ENCODE measurements at regions not wholly inside any gene's neighbourhood (a gene's known extent, or its start where the extent isn't known, plus 50 kb on each side); places are given as distances from the start of the nearest gene placed in this dataset.
"Not testable (repeated sequence)": the region's sequence is repeated elsewhere in the genome, so short reads cannot be mapped to it uniquely, and the experiment has no call there.

DNA sequence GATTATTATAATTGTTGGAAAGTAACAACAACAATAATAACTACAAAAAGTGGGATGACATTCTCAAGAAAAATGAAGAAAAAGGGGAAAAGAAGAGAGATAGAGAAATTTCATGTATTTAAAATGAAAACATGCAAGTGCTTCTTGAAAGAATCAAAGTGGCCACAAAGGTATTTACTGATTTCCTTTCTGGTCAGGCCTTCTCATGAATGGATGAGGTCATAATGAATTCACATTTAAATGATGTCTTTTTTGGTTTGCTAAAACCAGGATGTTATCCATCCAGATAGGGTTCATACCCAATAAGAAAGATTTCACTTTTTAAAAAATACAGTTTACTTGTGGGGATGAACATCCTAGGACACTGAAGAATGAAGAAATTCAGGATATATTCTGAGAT, 446.4 kb upstream of the PTGER4 start:
- Histone ChIP-seq H3K36me3 (ENCODE audit: control insufficient read depth, low read depth, low read length) (no peaks in the 10 kb centered on the region), H3K4me3 (ENCODE audit: low read length) (no peak overlapping the region), H3K9ac (ENCODE audit: low read length) (no peak overlapping the region), H3K4me1 (ENCODE audit: control insufficient read depth, low read depth, low read length) (no peaks in the 10 kb centered on the region), H3K27me3 (ENCODE audit: control insufficient read depth, insufficient read depth, low read length) (no peaks in the 10 kb centered on the region), H3K27ac (ENCODE audit: low read length) (no peak overlapping the region), H3K9me3 (ENCODE audit: control insufficient read depth, low read depth, low read length) (no peaks in the 10 kb centered on the region)

DNA sequence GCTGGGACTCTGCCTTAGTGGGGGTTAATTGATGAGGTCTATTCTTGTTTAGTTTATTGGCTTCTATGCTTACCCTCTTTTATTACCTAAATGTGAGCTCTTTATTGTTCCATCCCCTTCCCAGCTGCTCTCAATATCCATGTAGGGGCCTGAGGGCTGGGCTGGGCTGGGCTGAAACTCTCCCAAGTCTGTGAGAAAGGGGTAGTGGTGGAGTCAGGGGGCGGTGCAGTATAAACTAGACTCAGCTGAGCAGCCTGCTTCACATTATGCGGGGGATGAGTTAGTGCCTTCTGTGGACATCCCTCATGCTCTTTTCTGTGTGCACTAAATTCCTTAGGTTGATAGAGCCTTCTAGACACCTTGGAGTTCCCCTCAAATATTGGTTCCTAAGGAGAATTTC, 451.8 kb upstream of the PTGER4 start:
- Histone ChIP-seq H3K27me3 (ENCODE audit: control insufficient read depth, insufficient read depth, low read length) (no peaks in the 10 kb centered on the region), H3K4me3 (ENCODE audit: low read length) (no peak overlapping the region)

DNA sequence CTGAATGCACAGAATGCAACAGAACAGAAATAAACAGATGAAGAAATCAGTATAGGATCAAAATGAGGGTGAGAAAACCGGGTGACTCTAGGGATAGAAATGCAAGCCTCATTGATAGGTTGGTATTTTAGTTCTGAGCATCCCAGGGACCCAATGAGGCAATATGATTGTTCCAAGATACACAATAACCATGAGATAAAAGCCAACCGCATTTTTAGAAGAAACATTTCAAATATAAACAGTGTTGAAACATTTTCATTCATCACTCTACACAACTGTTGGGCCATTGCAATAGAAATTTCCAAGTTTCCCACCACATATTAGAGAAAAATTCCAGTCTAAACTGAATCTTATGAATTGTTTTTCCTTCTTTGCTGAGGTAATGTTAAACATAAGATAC, 452.3 kb upstream of the PTGER4 start:
- Histone ChIP-seq H3K4me1 (ENCODE audit: control insufficient read depth, low read depth, low read length) (peaks cover 7% of the 10 kb centered on the region), H3K9ac (ENCODE audit: low read length) (no peak overlapping the region), H3K36me3 (ENCODE audit: control insufficient read depth, low read depth, low read length) (no peaks in the 10 kb centered on the region), H3K27ac (ENCODE audit: low read length) (no peak overlapping the region), H3K27me3 (ENCODE audit: control insufficient read depth, insufficient read depth, low read length) (no peaks in the 10 kb centered on the region), H3K4me3 (ENCODE audit: low read length) (no peak overlapping the region), H3K9me3 (ENCODE audit: control insufficient read depth, low read depth, low read length) (no peaks in the 10 kb centered on the region)

More for the DNA sequence above, 451.8 kb upstream of the PTGER4 start:
- H3K9ac ChIP-seq (ENCODE audit: low read length), result no peak overlapping the region
- peaks cover 7% of the 10 kb centered on the region for H3K4me1 ChIP-seq (ENCODE audit: control insufficient read depth, low read depth, low read length)
- H3K9me3 ChIP-seq (ENCODE audit: control insufficient read depth, low read depth, low read length), result no peaks in the 10 kb centered on the region
- H3K36me3 ChIP-seq (ENCODE audit: control insufficient read depth, low read depth, low read length), result no peaks in the 10 kb centered on the region
- no peak overlapping the region for H3K27ac ChIP-seq (ENCODE audit: low read length)

DNA sequence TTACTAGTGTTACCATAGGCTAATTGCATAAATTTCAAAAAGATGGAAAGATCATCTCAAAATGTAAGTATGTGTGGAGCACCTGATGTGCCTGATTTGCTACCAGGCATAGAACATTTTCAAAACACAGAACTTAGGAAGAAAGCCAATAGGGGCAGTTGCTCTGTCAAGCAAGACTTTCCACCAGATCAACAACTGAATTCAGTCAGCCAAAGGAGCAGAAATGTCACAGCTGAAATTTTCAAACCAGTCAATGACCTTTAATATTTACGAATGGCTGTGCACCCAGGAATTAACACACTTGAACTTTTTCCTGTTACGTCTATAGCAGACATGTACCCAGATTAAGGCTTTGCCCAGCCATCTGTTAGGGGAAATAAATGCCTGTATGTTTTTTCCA, 452.8 kb upstream of the PTGER4 start:
- no peaks in the 10 kb centered on the region for H3K36me3 ChIP-seq (ENCODE audit: control insufficient read depth, low read depth, low read length)
- H3K4me3 ChIP-seq (ENCODE audit: low read length), result no peak overlapping the region
- H3K27me3 ChIP-seq (ENCODE audit: control insufficient read depth, insufficient read depth, low read length), result no peaks in the 10 kb centered on the region
- H3K9me3 ChIP-seq (ENCODE audit: control insufficient read depth, low read depth, low read length), result no peaks in the 10 kb centered on the region
- no peak overlapping the region for H3K27ac ChIP-seq (ENCODE audit: low read length)
- H3K9ac ChIP-seq (ENCODE audit: low read length), result no peak overlapping the region
- peaks cover 7% of the 10 kb centered on the region for H3K4me1 ChIP-seq (ENCODE audit: control insufficient read depth, low read depth, low read length)

DNA sequence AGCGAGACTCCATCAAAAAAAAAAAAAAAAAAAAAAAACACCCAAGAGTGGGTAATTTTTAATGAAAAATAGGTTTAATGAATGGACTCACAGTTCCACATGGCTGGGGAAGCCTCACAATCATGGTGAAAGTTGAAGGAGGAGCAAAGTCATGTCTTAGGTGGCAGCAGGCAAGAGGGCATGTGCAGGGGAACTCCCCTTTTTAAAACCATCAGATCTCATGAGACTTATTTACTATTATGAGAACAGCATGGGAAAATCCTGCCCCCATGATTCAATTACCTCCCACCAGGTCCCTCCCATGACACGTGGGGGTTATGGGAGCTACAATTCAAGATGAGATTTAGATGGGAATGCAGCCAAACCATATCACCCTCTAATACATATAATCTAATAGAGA, 454.6 kb upstream of the PTGER4 start:
- not testable (repeated sequence) for H3K27me3 ChIP-seq (ENCODE audit: control insufficient read depth, insufficient read depth, low read length); H3K9ac ChIP-seq (ENCODE audit: low read length); H3K27ac ChIP-seq (ENCODE audit: low read length); H3K4me3 ChIP-seq (ENCODE audit: low read length); H3K36me3 ChIP-seq (ENCODE audit: control insufficient read depth, low read depth, low read length); H3K9me3 ChIP-seq (ENCODE audit: control insufficient read depth, low read depth, low read length); H3K4me1 ChIP-seq (ENCODE audit: control insufficient read depth, low read depth, low read length)

DNA sequence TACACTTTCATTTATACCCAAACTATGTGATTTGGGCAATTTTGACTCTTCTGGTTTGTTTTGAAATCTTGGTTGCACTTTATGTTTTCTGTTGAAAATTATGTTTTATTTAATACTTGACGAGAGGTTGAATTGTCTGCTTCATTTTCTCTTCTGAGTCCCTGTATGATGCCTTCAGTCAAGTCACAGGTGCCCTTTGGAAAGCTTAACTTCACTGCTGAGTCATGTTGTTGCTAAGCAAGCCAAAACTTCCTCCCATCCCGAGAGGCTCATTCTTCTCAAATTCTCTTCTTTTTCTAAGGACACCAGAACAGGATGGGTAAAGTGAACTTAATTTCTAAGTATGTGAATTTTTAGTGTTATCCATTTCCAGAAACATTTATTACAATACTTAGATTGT, 455.3 kb upstream of the PTGER4 start:
- Histone ChIP-seq H3K27me3 (ENCODE audit: control insufficient read depth, insufficient read depth, low read length) (no peaks in the 10 kb centered on the region), H3K27ac (ENCODE audit: low read length) (no peak overlapping the region), H3K9me3 (ENCODE audit: control insufficient read depth, low read depth, low read length) (no peaks in the 10 kb centered on the region), H3K36me3 (ENCODE audit: control insufficient read depth, low read depth, low read length) (no peaks in the 10 kb centered on the region), H3K9ac (ENCODE audit: low read length) (no peak overlapping the region), H3K4me1 (ENCODE audit: control insufficient read depth, low read depth, low read length) (peaks cover 7% of the 10 kb centered on the region), H3K4me3 (ENCODE audit: low read length) (no peak overlapping the region)

DNA sequence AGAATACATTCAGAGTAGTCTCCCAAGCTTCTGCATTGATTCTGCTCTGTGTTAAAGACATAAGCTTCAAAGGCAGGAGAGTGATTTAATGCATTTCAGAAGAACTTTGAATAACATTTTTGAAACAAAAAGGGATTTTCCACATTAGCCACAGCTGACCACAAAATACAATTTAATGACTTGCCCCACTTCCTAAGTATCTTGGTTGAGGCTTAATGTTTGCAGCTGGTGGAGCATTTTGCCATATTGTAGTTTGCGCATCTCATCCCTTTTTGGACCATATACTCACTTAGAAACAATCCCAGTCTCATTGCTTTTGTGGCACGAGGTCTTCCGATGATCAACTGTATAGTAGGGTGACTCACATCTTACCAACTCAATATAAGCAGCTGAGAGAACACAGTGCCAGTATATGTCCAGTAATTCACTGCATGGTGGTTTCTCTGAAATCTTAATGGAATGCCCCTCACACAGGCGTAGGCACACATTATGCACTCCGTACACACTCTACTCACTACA, 455.8 kb upstream of the PTGER4 start:
- H3K4me1 ChIP-seq (ENCODE audit: control insufficient read depth, low read depth, low read length), result peaks cover 7% of the 10 kb centered on the region

DNA sequence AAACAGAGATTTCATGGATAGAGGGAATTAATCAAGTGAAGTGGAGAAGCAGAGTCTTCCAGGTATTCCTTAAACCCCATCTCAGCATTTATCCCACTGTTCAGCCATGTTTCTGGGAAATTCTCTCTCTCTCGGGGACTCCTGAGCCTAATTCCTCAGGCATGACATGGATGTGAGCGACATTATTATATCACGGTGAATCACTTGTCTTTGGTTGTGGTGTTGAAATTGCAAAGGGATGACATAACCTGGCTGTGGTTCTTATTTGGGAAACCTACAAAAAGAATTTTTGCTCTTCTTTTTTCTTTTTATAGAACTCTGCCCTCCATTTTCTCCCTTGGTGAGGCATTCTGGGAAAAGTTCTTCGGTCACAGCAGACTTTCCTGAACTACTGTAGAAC, 457.9 kb upstream of the PTGER4 start:
- Histone ChIP-seq H3K27ac (ENCODE audit: low read length) (no peak overlapping the region), H3K4me1 (ENCODE audit: control insufficient read depth, low read depth, low read length) (peaks cover 7% of the 10 kb centered on the region), H3K9me3 (ENCODE audit: control insufficient read depth, low read depth, low read length) (no peaks in the 10 kb centered on the region)

More for the DNA sequence above, 455.8 kb upstream of the PTGER4 start:
- Histone ChIP-seq H3K4me3 (ENCODE audit: low read length) (no peak overlapping the region), H3K36me3 (ENCODE audit: control insufficient read depth, low read depth, low read length) (no peaks in the 10 kb centered on the region), H3K27me3 (ENCODE audit: control insufficient read depth, insufficient read depth, low read length) (no peaks in the 10 kb centered on the region), H3K9ac (ENCODE audit: low read length) (no peak overlapping the region), H3K9me3 (ENCODE audit: control insufficient read depth, low read depth, low read length) (no peaks in the 10 kb centered on the region), H3K27ac (ENCODE audit: low read length) (no peak overlapping the region)

DNA sequence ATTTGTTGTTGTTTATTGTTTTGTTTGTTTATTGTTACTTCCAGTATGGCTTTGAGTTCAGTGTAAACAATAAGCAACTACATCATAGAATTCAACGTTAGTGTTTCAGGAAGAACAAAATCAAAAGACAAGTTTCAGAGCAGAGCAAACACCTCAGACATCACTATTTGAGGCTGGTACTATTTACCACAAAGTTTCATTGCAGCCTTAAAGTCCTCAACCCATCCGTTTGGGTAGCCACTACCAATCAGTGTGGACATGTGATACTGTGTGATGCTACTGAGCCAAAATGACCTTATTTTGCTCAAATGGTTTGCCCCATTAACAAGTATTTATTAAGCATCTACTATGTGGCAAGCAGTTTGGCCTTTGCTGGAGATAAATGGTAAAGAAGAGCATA, 458.5 kb upstream of the PTGER4 start:
- Histone ChIP-seq H3K9me3 (ENCODE audit: control insufficient read depth, low read depth, low read length) (no peaks in the 10 kb centered on the region), H3K4me1 (ENCODE audit: control insufficient read depth, low read depth, low read length) (peaks cover 5% of the 10 kb centered on the region), H3K36me3 (ENCODE audit: control insufficient read depth, low read depth, low read length) (no peaks in the 10 kb centered on the region), H3K27ac (ENCODE audit: low read length) (no peak overlapping the region), H3K9ac (ENCODE audit: low read length) (no peak overlapping the region), H3K4me3 (ENCODE audit: low read length) (no peak overlapping the region), H3K27me3 (ENCODE audit: control insufficient read depth, insufficient read depth, low read length) (no peaks in the 10 kb centered on the region)

More for the DNA sequence above, 457.9 kb upstream of the PTGER4 start:
- H3K4me3 ChIP-seq (ENCODE audit: low read length), result no peak overlapping the region
- no peaks in the 10 kb centered on the region for H3K27me3 ChIP-seq (ENCODE audit: control insufficient read depth, insufficient read depth, low read length)
- H3K9ac ChIP-seq (ENCODE audit: low read length), result no peak overlapping the region
- no peaks in the 10 kb centered on the region for H3K36me3 ChIP-seq (ENCODE audit: control insufficient read depth, low read depth, low read length)

DNA sequence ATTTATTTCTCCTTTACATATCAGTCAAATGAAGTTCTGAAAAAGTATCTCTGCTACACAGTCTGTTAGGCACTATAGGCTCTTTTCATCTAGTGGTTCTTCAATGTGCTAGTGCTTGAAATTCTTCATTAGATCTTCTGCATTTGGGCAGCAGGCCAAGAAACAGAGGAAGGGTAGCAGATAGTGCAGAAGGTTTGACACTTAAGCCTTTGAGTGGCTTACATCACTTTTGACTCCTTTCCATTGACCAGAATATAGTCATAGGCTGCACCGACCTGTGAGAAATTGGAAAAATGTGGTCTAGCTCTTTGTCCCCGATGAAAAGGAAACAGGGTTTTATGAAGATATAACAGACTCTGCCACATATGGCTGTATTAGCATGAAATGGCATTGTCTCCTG, 459.5 kb upstream of the PTGER4 start:
- no peaks in the 10 kb centered on the region for H3K4me1 ChIP-seq (ENCODE audit: control insufficient read depth, low read depth, low read length)
- H3K27me3 ChIP-seq (ENCODE audit: control insufficient read depth, insufficient read depth, low read length), result no peaks in the 10 kb centered on the region
- no peaks in the 10 kb centered on the region for H3K9me3 ChIP-seq (ENCODE audit: control insufficient read depth, low read depth, low read length)
- H3K36me3 ChIP-seq (ENCODE audit: control insufficient read depth, low read depth, low read length), result no peaks in the 10 kb centered on the region
- H3K9ac ChIP-seq (ENCODE audit: low read length), result no peak overlapping the region
- H3K27ac ChIP-seq (ENCODE audit: low read length), result no peak overlapping the region
- no peak overlapping the region for H3K4me3 ChIP-seq (ENCODE audit: low read length)

DNA sequence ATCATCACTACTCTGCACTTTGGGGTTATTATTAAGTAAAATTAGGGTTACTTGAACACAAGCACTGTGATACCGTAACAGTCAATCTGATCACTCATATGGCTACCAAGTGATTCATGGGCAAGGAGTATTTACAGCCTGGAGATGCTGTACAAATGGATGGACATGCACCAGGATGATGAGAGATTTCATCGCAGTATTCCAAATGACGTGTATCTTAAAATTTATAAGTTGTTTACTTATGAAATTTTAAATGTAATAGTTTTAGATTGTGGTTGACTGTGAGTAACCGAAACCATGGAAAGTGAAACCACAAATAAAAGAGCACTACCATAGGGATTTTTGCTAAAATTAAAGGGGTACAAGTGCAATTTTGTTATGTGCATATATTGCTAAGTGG, 462.2 kb upstream of the PTGER4 start:
- H3K9me3 ChIP-seq (ENCODE audit: control insufficient read depth, low read depth, low read length), result no peaks in the 10 kb centered on the region
- no peaks in the 10 kb centered on the region for H3K36me3 ChIP-seq (ENCODE audit: control insufficient read depth, low read depth, low read length)
- no peaks in the 10 kb centered on the region for H3K27me3 ChIP-seq (ENCODE audit: control insufficient read depth, insufficient read depth, low read length)
- no peak overlapping the region for H3K9ac ChIP-seq (ENCODE audit: low read length)
- no peak overlapping the region for H3K4me3 ChIP-seq (ENCODE audit: low read length)
- no peaks in the 10 kb centered on the region for H3K4me1 ChIP-seq (ENCODE audit: control insufficient read depth, low read depth, low read length)
- H3K27ac ChIP-seq (ENCODE audit: low read length), result no peak overlapping the region

DNA sequence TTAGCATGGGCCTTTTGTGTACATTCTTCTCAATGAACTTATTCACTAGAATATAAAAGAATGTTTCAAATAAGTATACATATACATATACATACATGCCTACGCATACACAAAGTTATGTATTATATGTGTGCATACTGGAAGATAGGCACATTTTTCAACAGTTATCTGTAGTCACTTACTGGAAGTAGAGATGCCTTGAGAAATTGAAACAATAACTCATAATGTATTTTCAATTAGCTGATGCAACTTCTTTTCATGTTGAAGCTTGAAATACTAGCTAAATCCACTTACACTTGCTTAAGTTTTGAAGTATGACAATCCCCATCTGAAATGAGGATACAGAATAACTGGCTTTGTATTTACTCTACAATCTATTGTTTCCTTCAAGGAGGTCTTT, 469.0 kb upstream of the PTGER4 start:
- no peaks in the 10 kb centered on the region for H3K27me3 ChIP-seq (ENCODE audit: control insufficient read depth, insufficient read depth, low read length)
- H3K4me1 ChIP-seq (ENCODE audit: control insufficient read depth, low read depth, low read length), result no peaks in the 10 kb centered on the region
- H3K36me3 ChIP-seq (ENCODE audit: control insufficient read depth, low read depth, low read length), result no peaks in the 10 kb centered on the region
- H3K27ac ChIP-seq (ENCODE audit: low read length), result no peak overlapping the region
- H3K4me3 ChIP-seq (ENCODE audit: low read length), result no peak overlapping the region
- H3K9me3 ChIP-seq (ENCODE audit: control insufficient read depth, low read depth, low read length), result no peaks in the 10 kb centered on the region
- no peak overlapping the region for H3K9ac ChIP-seq (ENCODE audit: low read length)

Measured in iPS-18a (cell line).